Activated T-cell treated with anti-CD3 and anti-CD28 coated beads for 24 hours (primary cell): ENCODE measurements at regions not wholly inside any gene's neighbourhood (a gene's known extent, or its start where the extent isn't known, plus 50 kb on each side); places are given as distances from the start of the nearest gene placed in this dataset.

Experiments
- DNase-seq: peaks from one replicate; pipeline ENCODE4 v3.0.0-alpha.2; 2020; ENCODE audit warnings: low read depth

GRCh38 chr4:111718763-111719559, 426.3 kb upstream of the FAM241A start:
- DNase-seq, result no peak

- DNase-seq, result no peak
Observed at GRCh38 chr4:111720866-111721265, 424.4 kb upstream of the FAM241A start.

- no peak for DNase-seq
Observed at GRCh38 chr4:111722213-111722720, 423.0 kb upstream of the FAM241A start.

GRCh38 chr4:111736516-111736915, 408.7 kb upstream of the FAM241A start:
- DNase-seq, result no peak

- no peak for DNase-seq
Observed at GRCh38 chr4:111744847-111745246, 400.4 kb upstream of the FAM241A start.

GRCh38 chr4:111748157-111748556, 397.1 kb upstream of the FAM241A start:
- DNase-seq, result no peak

- DNase-seq, result no peak
Observed at GRCh38 chr4:111754003-111754402, 391.3 kb upstream of the FAM241A start.

GRCh38 chr4:111755571-111755970, 389.7 kb upstream of the FAM241A start:
- DNase-seq, result no peak

- DNase-seq, result no peak
Observed at GRCh38 chr4:111761531-111761930, 383.7 kb upstream of the FAM241A start.

GRCh38 chr4:111770514-111770913, 374.7 kb upstream of the FAM241A start:
- no peak for DNase-seq

- DNase-seq, result no peak
Observed at GRCh38 chr4:111773858-111774257, 371.4 kb upstream of the FAM241A start.

GRCh38 chr4:111775556-111776297, 369.5 kb upstream of the FAM241A start:
- DNase-seq, result no peak

GRCh38 chr4:111776561-111776960, 368.7 kb upstream of the FAM241A start:
- no peak for DNase-seq

- no peak for DNase-seq
Observed at GRCh38 chr4:111778543-111778942, 366.7 kb upstream of the FAM241A start.

- DNase-seq, result no peak
Observed at GRCh38 chr4:111780965-111781364, 364.3 kb upstream of the FAM241A start.

GRCh38 chr4:111781611-111782010, 363.6 kb upstream of the FAM241A start:
- DNase-seq, result no peak

- no peak for DNase-seq
Observed at GRCh38 chr4:111788099-111788498, 357.2 kb upstream of the FAM241A start.

- DNase-seq, result no peak
Observed at GRCh38 chr4:111789901-111790640, 355.2 kb upstream of the FAM241A start.

GRCh38 chr4:111792632-111793031, 352.6 kb upstream of the FAM241A start:
- no peak for DNase-seq

- DNase-seq, result no peak
Observed at GRCh38 chr4:111793433-111794091, 351.7 kb upstream of the FAM241A start.

GRCh38 chr4:111797455-111798163, 347.6 kb upstream of the FAM241A start:
- DNase-seq, result no peak
